Sigmoid colon (tissue), 6 donors: ENCODE measurements at regions not wholly inside any gene's neighbourhood (a gene's known extent, or its start where the extent isn't known, plus 50 kb on each side); places are given as distances from the start of the nearest gene placed in this dataset.

Source experiments
- DNase-seq: peaks from one replicate; pipeline ENCODE4 v3.0.0-alpha.2; 2019
- H3K27ac ChIP-seq, 4 donors: fragments of 200-600 bp; sonication (generic); one replicate each; pipeline ENCODE4 v1.5.1; 2016 to 2019; ENCODE audit warnings: mild to moderate bottlenecking in 1 of 4
- H3K27me3 ChIP-seq, 3 donors: fragments of 200-600 bp; sonication (generic); one replicate each; pipeline ENCODE4 v1.5.1; 2019; ENCODE audit warnings: mild to moderate bottlenecking in 1 of 3
- H3K36me3 ChIP-seq, 4 donors: fragments of 200-600 bp; sonication (generic); one replicate each; pipeline ENCODE4 v1.5.1; 2016 to 2019
- H3K4me1 ChIP-seq, 4 donors: fragments of 200-600 bp; sonication (generic); one replicate each; pipeline ENCODE4 v1.5.1; 2017 to 2019
- H3K4me3 ChIP-seq, 4 donors: fragments of 200-600 bp; sonication (generic); one replicate each; pipeline ENCODE4 v1.5.1; 2017 to 2019; ENCODE audit warnings: mild to moderate bottlenecking in 2 of 4, moderate library complexity in 1 of 4
- H3K9me3 ChIP-seq, 4 donors: fragments of 200-600 bp in 3 of 4; sonication (generic) in 3 of 4; one replicate each; pipeline versions ENCODE4 v1.5.1 to v1.6.1; 2013 to 2019
- EP300 ChIP-seq, 4 donors: sonication (generic); formaldehyde crosslinking; IDR thresholded peaks; one replicate each; pipeline ENCODE4 v1.6.1; 2017; ENCODE audit warnings: antibody characterized with exemption in 4 of 4
- POLR2A ChIP-seq, 2 donors: fragments of 450-650 bp; IDR thresholded peaks; one replicate each; pipeline ENCODE4 v1.6.1; 2016; ENCODE audit warnings: antibody characterized with exemption in 2 of 2, mild to moderate bottlenecking in 2 of 2, moderate library complexity in 2 of 2
- POLR2AphosphoS5 ChIP-seq, 4 donors: sonication (generic); formaldehyde crosslinking; IDR thresholded peaks; one replicate each; pipeline ENCODE4 v1.6.1; 2017; ENCODE audit warnings: antibody characterized with exemption in 4 of 4
- WGBS, 2 donors: extraction: QIAGEN DNeasy Blood & Tissue Kit; methylation state at CpG; one replicate each; pipeline ENCODE4 v1.1.7; 2013; 5-methylcytosine and 5-hydroxymethylcytosine counted together
- intact Hi-C: fragments of 100-400 bp; cut with DNase I; formaldehyde crosslinking; loops from one replicate; pipeline ENCODE4 v1.15.1; 2023
- TF ChIP-seq, protein P1 (sequence below), 4 experiments: fragments of 450-650 bp in 3 of 4; fragments of 200-600 bp in 1 of 4; IDR thresholded peaks; one replicate each; pipeline ENCODE4 v1.5.1; 2016 to 2019; ENCODE audit warnings: antibody characterized with exemption in 4 of 4, mild to moderate bottlenecking in 3 of 4, moderate library complexity in 2 of 4
- donor health status: healthy with polysubstance abuse.
- donor health status: healthy.

DNA sequence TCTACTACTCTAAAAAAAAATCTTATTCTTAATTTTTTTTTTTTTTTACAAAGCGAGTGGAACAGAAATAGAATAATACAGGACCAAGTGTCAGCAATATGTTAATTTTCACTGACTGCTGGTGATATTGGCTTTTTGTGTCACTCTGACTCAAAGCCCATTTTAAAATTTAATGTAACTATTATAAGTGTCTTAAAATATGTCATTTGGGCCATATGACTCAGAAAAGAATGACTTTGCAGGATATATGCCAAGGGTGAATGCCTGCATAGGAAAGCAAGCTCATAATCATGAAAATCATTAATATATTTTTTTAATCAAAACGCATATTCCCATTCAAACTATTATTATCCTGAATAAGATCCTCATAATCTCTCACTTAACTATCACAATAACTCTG is 149.2 kb downstream of the GNAT3 start:
- DNase-seq: no peak
- TF ChIP-seq, protein P1, sequence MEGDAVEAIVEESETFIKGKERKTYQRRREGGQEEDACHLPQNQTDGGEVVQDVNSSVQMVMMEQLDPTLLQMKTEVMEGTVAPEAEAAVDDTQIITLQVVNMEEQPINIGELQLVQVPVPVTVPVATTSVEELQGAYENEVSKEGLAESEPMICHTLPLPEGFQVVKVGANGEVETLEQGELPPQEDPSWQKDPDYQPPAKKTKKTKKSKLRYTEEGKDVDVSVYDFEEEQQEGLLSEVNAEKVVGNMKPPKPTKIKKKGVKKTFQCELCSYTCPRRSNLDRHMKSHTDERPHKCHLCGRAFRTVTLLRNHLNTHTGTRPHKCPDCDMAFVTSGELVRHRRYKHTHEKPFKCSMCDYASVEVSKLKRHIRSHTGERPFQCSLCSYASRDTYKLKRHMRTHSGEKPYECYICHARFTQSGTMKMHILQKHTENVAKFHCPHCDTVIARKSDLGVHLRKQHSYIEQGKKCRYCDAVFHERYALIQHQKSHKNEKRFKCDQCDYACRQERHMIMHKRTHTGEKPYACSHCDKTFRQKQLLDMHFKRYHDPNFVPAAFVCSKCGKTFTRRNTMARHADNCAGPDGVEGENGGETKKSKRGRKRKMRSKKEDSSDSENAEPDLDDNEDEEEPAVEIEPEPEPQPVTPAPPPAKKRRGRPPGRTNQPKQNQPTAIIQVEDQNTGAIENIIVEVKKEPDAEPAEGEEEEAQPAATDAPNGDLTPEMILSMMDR (IDR thresholded peaks at IDR 0.05): no peak
- TF ChIP-seq EP300 (IDR thresholded peaks at IDR 0.05): no peak
- TF ChIP-seq POLR2A (IDR thresholded peaks at IDR 0.05): no peak
- no peak for TF ChIP-seq POLR2AphosphoS5 (IDR thresholded peaks at IDR 0.05)
- Histone ChIP-seq H3K4me3 (no peak overlapping the region), H3K4me1 (no peaks in the 10 kb centered on the region), H3K27me3 (no peaks in the 10 kb centered on the region), H3K36me3 (no peaks in the 10 kb centered on the region), H3K27ac (no peak overlapping the region), H3K9me3 (no peaks in the 10 kb centered on the region)
- intact Hi-C loops: no loop called here
- WGBS, 2 donors: 92 to 93% methylated on average over 2 of the region's 2 CpGs

DNA sequence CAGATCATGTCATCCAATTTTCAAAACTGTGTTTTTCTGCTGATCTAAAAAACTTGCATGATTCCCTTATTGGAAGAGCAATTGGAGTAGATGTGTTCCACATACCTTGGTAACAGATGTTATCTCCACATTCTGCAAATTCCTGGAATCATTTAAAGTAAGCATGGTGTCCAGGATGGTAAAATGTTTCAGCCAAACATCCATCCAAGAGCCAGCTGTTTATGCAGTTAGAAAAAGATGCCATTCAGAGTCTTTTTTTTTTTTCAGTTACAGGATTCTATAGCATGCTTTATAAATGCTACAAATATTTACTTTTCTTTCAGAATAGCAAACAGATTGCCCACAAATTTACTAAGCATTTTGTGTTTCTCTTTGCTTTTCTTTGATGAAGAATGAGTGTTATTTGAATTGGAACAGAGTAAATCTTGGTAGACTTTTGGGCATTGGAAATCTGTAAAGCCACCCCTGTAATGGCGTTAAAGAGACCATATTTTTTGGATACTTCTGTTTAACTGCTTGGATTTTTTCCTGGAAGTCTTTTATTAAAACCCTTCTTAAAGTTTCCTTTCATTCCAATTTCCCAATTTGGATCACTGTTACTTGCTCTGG is 149.8 kb downstream of the GNAT3 start:
- H3K27ac ChIP-seq: no peak overlapping the region
- H3K4me3 ChIP-seq: no peak overlapping the region
- TF ChIP-seq POLR2A (IDR thresholded peaks at IDR 0.05) (no peak), POLR2AphosphoS5 (IDR thresholded peaks at IDR 0.05) (no peak), EP300 (IDR thresholded peaks at IDR 0.05) (no peak)
- TF ChIP-seq, protein P1 (IDR thresholded peaks at IDR 0.05): no peak
- H3K4me1 ChIP-seq: no peaks in the 10 kb centered on the region
- H3K9me3 ChIP-seq: no peaks in the 10 kb centered on the region
- intact Hi-C loops: no loop called here
- no peaks in the 10 kb centered on the region for H3K36me3 ChIP-seq
- H3K27me3 ChIP-seq: no peaks in the 10 kb centered on the region
- 40 to 78% methylated on average over 1 of the region's 1 CpG for WGBS, 2 donors
- DNase-seq: no peak

DNA sequence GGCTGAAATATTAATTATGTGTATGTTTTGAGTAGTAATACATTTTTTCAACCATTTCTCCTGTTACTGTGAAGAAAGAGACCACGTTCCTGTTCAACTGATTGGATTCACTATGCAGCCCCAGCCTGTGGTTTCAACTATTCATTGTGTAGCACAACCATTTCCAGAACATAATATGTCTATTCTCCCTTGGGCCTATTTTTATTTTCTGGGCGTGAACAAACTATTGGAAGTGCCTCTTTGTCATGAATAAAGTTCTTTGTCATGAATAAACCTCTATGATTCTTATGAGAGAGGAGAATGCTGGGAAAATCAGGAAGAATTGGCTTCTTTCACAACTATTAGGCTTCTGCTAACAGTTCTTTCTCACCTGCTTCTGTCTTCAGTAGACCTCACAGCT is 152.4 kb downstream of the GNAT3 start:
- Histone ChIP-seq H3K9me3 (peaks cover 0 to 5% (median 0%) of the 10 kb centered on the region in 4 donors), H3K36me3 (no peaks in the 10 kb centered on the region), H3K4me3 (no peak overlapping the region), H3K4me1 (no peaks in the 10 kb centered on the region), H3K27me3 (no peaks in the 10 kb centered on the region), H3K27ac (no peak overlapping the region)
- no peak for DNase-seq
- 82 to 89% methylated on average over 2 of the region's 2 CpGs for WGBS, 2 donors
- TF ChIP-seq, protein P1 (IDR thresholded peaks at IDR 0.05): no peak
- TF ChIP-seq POLR2A (IDR thresholded peaks at IDR 0.05) (no peak), EP300 (IDR thresholded peaks at IDR 0.05) (no peak), POLR2AphosphoS5 (IDR thresholded peaks at IDR 0.05) (no peak)
- intact Hi-C loops: no loop called here

DNA sequence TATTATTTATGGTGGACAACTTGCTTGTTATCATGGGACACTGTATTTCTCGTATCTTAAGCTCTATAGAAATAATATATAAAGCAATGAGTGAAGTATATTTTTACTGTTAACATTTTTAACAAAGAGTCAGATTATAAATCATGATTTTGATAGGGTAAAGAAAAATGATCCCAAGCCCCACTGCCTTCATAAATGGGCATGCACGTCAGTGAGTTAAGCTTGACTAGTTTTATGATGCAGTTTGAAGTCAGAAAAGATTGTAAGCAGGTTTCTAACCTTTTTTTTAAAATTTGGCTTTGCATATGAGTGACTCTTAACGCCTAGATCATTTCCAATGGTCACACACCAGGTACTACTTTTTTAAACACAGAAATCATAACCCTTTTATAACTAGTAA is 152.8 kb downstream of the GNAT3 start:
- Histone ChIP-seq H3K4me1 (no peaks in the 10 kb centered on the region), H3K36me3 (no peaks in the 10 kb centered on the region), H3K9me3 (peaks cover 0 to 5% (median 0%) of the 10 kb centered on the region in 4 donors), H3K27ac (no peak overlapping the region), H3K27me3 (no peaks in the 10 kb centered on the region), H3K4me3 (no peak overlapping the region)
- TF ChIP-seq EP300 (IDR thresholded peaks at IDR 0.05): no peak
- TF ChIP-seq, protein P1 (IDR thresholded peaks at IDR 0.05): no peak
- no peak for TF ChIP-seq POLR2A (IDR thresholded peaks at IDR 0.05)
- no peak for TF ChIP-seq POLR2AphosphoS5 (IDR thresholded peaks at IDR 0.05)
- intact Hi-C loops: no loop called here
- DNase-seq: no peak
- 86 to 87% methylated on average over 3 of the region's 3 CpGs for WGBS, 2 donors

DNA sequence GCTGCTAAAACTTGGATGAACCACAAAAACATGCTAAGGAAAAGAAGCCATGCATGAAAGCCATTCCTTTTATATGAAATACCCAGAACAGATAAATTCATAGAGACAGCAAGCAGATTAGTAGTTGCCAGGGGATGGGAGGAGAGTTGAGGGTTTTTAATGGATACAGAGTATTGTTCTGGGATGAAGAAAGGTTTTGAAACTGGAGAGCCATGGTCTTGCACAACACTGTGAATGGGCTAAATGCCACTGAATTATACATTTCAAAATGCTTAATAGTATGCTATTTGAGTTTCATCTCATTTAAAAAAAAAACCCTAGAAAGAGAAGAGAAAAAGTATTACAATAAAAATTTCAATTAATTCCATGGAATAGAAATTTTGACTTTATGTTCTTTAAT is 154.3 kb downstream of the GNAT3 start:
- Histone ChIP-seq H3K4me1 (no peaks in the 10 kb centered on the region), H3K9me3 (peaks cover 0 to 5% (median 0%) of the 10 kb centered on the region in 4 donors), H3K27ac (no peak overlapping the region), H3K36me3 (no peaks in the 10 kb centered on the region), H3K27me3 (no peaks in the 10 kb centered on the region), H3K4me3 (no peak overlapping the region)
- intact Hi-C loops: no loop called here
- DNase-seq: no peak
- no peak for TF ChIP-seq POLR2A (IDR thresholded peaks at IDR 0.05)
- TF ChIP-seq, protein P1 (IDR thresholded peaks at IDR 0.05): no peak
- TF ChIP-seq EP300 (IDR thresholded peaks at IDR 0.05): no peak
- no peak for TF ChIP-seq POLR2AphosphoS5 (IDR thresholded peaks at IDR 0.05)
